22Rv1 (cell line): ENCODE measurements at regions not wholly inside any gene's neighbourhood (a gene's known extent, or its start where the extent isn't known, plus 50 kb on each side); places are given as distances from the start of the nearest gene placed in this dataset.

Source experiments
- ZFX ChIP-seq: fragments of 450-650 bp; IDR thresholded peaks from 2 replicates; pipeline ENCODE4 v1.6.1; 2017; ENCODE audit warnings: antibody characterized with exemption, borderline replicate concordance
- TF ChIP-seq, protein P1 (sequence below): fragments of 450-650 bp; IDR thresholded peaks from 2 replicates; pipeline ENCODE4 v1.5.1; 2017; ENCODE audit warnings: mild to moderate bottlenecking

DNA sequence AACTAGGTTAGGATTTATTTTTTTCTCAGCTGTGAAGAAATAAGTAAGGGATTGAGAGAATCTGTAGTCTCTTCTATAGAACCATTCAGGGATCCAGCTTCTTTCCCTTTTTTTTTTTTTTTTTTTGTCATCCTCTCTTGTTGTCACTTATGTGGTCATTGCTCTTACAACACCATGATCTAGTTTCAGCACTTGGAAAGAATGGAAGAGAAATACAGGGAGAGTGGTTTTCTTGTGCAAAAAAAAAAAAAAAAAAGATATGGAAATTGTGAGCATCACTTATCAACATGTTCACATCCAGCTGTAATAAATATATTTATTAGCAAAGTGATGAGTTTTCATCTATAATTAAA lies 599.3 kb downstream of the SLC6A15 start:
- TF ChIP-seq, protein P1, sequence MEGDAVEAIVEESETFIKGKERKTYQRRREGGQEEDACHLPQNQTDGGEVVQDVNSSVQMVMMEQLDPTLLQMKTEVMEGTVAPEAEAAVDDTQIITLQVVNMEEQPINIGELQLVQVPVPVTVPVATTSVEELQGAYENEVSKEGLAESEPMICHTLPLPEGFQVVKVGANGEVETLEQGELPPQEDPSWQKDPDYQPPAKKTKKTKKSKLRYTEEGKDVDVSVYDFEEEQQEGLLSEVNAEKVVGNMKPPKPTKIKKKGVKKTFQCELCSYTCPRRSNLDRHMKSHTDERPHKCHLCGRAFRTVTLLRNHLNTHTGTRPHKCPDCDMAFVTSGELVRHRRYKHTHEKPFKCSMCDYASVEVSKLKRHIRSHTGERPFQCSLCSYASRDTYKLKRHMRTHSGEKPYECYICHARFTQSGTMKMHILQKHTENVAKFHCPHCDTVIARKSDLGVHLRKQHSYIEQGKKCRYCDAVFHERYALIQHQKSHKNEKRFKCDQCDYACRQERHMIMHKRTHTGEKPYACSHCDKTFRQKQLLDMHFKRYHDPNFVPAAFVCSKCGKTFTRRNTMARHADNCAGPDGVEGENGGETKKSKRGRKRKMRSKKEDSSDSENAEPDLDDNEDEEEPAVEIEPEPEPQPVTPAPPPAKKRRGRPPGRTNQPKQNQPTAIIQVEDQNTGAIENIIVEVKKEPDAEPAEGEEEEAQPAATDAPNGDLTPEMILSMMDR = no peak
- TF ChIP-seq ZFX = no peak
